K562 (cell line): ENCODE measurements at regions not wholly inside any gene's neighbourhood (a gene's known extent, or its start where the extent isn't known, plus 50 kb on each side); places are given as distances from the start of the nearest gene placed in this dataset.
A peak's percentile ranks its signal among the peaks of the same experiment; 100 is the strongest.

Experiments
- ATAC-seq: fragments of 200-7000 bp; cut with Tn5 transposase; 3 replicates; pipeline ENCODE4 v1.9.1; 2020; ENCODE audit warnings: moderate library complexity
- BruUV-seq: library from RNA; stranded (reverse); fragments of 400-500 nt; replicated peaks from 2 replicates; lab custom pipeline; 2021; lab: Mats Ljungman, UMichigan
- CTCF ChIA-PET: fragments of 300-600 bp; formaldehyde crosslinking; extraction: SDS; loops from one replicate; lab custom pipeline; 2021; ENCODE audit warnings: low intra/inter-chr PET ratio; lab: Yijun Ruan, JAX
- POLR2A ChIA-PET: fragments of 300-600, 350-650 bp; sonication (Branson Sonifier 250); formaldehyde crosslinking; extraction: SDS; loops from one replicate; lab custom pipeline; 2021; ENCODE audit warnings: antibody characterized with exemption, inconsistent platforms; lab: Yijun Ruan, JAX
- DNase-seq, 4 experiments: peaks; one replicate each; pipeline versions ENCODE4 v3.0.0 to v3.0.0-alpha.2; 2011 to 2018; ENCODE audit warnings: low spot score in 3 of 4, mixed read lengths in 3 of 4; ENCODE audit errors: extremely low read depth in 1 of 4
- FAIRE-seq: peaks from 2 replicates; lab custom pipeline; 2011; peaks lifted over from hg19 to GRCh38; lab: Jason Lieb, UNC
- H2AFZ ChIP-seq: 2 replicates; pipeline ENCODE4 v1.6.0; 2011; ENCODE audit warnings: low read depth, low read length, control low read depth, inconsistent platforms
- H3K27ac ChIP-seq: fragments of 200-600 bp; 3 replicates; pipeline ENCODE4 v1.8.0; 2011; ENCODE audit warnings: low read depth, mild to moderate bottlenecking, control low read depth, inconsistent platforms, low read length, moderate library complexity, mixed read lengths; ENCODE audit errors: extremely low read depth
- H3K27me3 ChIP-seq, 2 experiments: fragments of 300-600 bp in 1 of 2; 2 replicates in 1 of 2; 3 replicates in 1 of 2; pipeline versions ENCODE4 v1.6.0 to v1.8.0; 2011; ENCODE audit warnings: inconsistent platforms in 2 of 2, low read length in 2 of 2, mild to moderate bottlenecking in 1 of 2, mixed read lengths in 1 of 2, moderate library complexity in 1 of 2; ENCODE audit not compliant: control insufficient read depth in 2 of 2, insufficient read depth in 2 of 2
- H3K36me3 ChIP-seq: fragments of 300-600 bp; 3 replicates; pipeline ENCODE4 v1.8.0; 2011; ENCODE audit warnings: mild to moderate bottlenecking, low read length, inconsistent platforms; ENCODE audit not compliant: control insufficient read depth, insufficient read depth
- H3K4me1 ChIP-seq, 2 experiments: fragments of 200-600 bp in 1 of 2; replicated peaks in 1 of 2; 2 replicates in 1 of 2; 3 replicates in 1 of 2; pipeline versions ENCODE4 v1.5.1 to v1.8.0; 2011; ENCODE audit warnings: inconsistent platforms in 2 of 2, low read length in 2 of 2, mild to moderate bottlenecking in 1 of 2, mixed read lengths in 1 of 2, moderate library complexity in 1 of 2; ENCODE audit not compliant: control insufficient read depth in 2 of 2, insufficient read depth in 2 of 2
- H3K4me2 ChIP-seq: 2 replicates; pipeline ENCODE4 v1.6.1; 2011; ENCODE audit warnings: low read length, control low read depth, inconsistent platforms, mixed read lengths; ENCODE audit not compliant: insufficient read depth
- H3K4me3 ChIP-seq: fragments of 200-600 bp; sonication (generic), shearing (Covaris generic); 2 replicates; pipeline ENCODE4 v1.5.1; 2016; ENCODE audit warnings: control low read depth, inconsistent platforms
- H3K79me2 ChIP-seq: fragments of 200-600 bp; 3 replicates; pipeline ENCODE4 v1.8.0; 2011; ENCODE audit warnings: low read length, inconsistent platforms; ENCODE audit not compliant: control insufficient read depth, insufficient read depth
- H3K9ac ChIP-seq, 2 experiments: 2 replicates each; pipeline versions ENCODE4 v1.6.0 to v1.6.1; 2011; ENCODE audit warnings: low read depth in 2 of 2, low read length in 2 of 2, control low read depth in 1 of 2, inconsistent platforms in 1 of 2, mild to moderate bottlenecking in 1 of 2, mixed read lengths in 1 of 2; ENCODE audit not compliant: insufficient read depth in 1 of 2
- H3K9me1 ChIP-seq: one replicate; pipeline ENCODE4 v1.6.0; 2011; ENCODE audit warnings: inconsistent platforms, mild to moderate bottlenecking, low read length, moderate library complexity; ENCODE audit not compliant: control insufficient read depth, insufficient read depth
- H3K9me3 ChIP-seq: replicated peaks from 2 replicates; pipeline ENCODE4 v1.5.1; 2011; ENCODE audit warnings: low read depth, low read length, inconsistent platforms; ENCODE audit not compliant: control insufficient read depth, insufficient read depth
- H4K20me1 ChIP-seq: replicated peaks from 2 replicates; pipeline ENCODE4 v1.6.1; 2011; ENCODE audit warnings: low read length, inconsistent platforms, mixed read lengths; ENCODE audit not compliant: control insufficient read depth, insufficient read depth
- BACH1 ChIP-seq: fragments of 200-800 bp; sonication (Bioruptor generic); IDR thresholded peaks from 2 replicates; pipeline ENCODE4 v1.6.1; 2016; ENCODE audit warnings: missing genetic modification characterization, missing compliant biosample characterization
- HMG20A ChIP-seq: fragments of 450-650 bp; formaldehyde crosslinking; conservative IDR thresholded peaks from 2 replicates; pipeline ENCODE4 v1.4.0; 2020; ENCODE audit warnings: mild to moderate bottlenecking, mixed read lengths
- KDM5B ChIP-seq: fragments of 200-600 bp; sonication (generic); IDR thresholded peaks from 2 replicates; pipeline ENCODE4 v1.6.1; 2012; ENCODE audit warnings: low read depth, mild to moderate bottlenecking, moderate library complexity, low read length, control low read depth, inconsistent platforms; ENCODE audit not compliant: insufficient replicate concordance
- MED1 ChIP-seq: sonication (generic); formaldehyde crosslinking; IDR thresholded peaks from 2 replicates; pipeline ENCODE4 v1.8.1; 2023; ENCODE audit warnings: missing genetic modification reagents, borderline replicate concordance
- NELFE ChIP-seq: IDR thresholded peaks from 2 replicates; pipeline ENCODE4 v1.6.1; 2011; ENCODE audit warnings: mild to moderate bottlenecking; ENCODE audit not compliant: insufficient read depth, insufficient read length
- NR2C2 ChIP-seq, 2 experiments: fragments of 200-800 bp in 1 of 2; sonication (Bioruptor generic) in 1 of 2; sonication (generic) in 1 of 2; formaldehyde crosslinking in 1 of 2; IDR thresholded peaks; 2 replicates each; pipeline versions ENCODE4 v1.6.1 to v1.8.0; 2016 to 2022; ENCODE audit warnings: mild to moderate bottlenecking in 1 of 2, missing compliant biosample characterization in 1 of 2, missing genetic modification characterization in 1 of 2, missing genetic modification reagents in 1 of 2
- NRF1 ChIP-seq, 2 experiments: fragments of 450-650 bp; IDR thresholded peaks in 1 of 2; conservative IDR thresholded peaks in 1 of 2; 2 replicates each; pipeline ENCODE4 v1.6.1; 2014; ENCODE audit warnings: mild to moderate bottlenecking in 2 of 2
- PATZ1 ChIP-seq: fragments of 250-450 bp; sonication (Bioruptor Pico); IDR thresholded peaks from 2 replicates; pipeline ENCODE4 v1.5.0; 2020; ENCODE audit warnings: mild to moderate bottlenecking, borderline replicate concordance
- RAD51 ChIP-seq: fragments of 450-650 bp; IDR thresholded peaks from 2 replicates; pipeline ENCODE4 v1.7.1; 2016; ENCODE audit warnings: low read depth, mild to moderate bottlenecking, borderline replicate concordance
- TOE1 ChIP-seq, 2 experiments: fragments of 450-650 bp in 1 of 2; sonication (generic) in 1 of 2; formaldehyde crosslinking in 1 of 2; IDR thresholded peaks; 2 replicates each; pipeline versions ENCODE4 v1.7.1 to v1.8.0; 2016 to 2022; ENCODE audit warnings: borderline replicate concordance in 2 of 2, mild to moderate bottlenecking in 2 of 2, antibody characterized with exemption in 1 of 2, inconsistent platforms in 1 of 2, low read depth in 1 of 2, missing genetic modification reagents in 1 of 2, moderate library complexity in 1 of 2
- USF2 ChIP-seq: sonication (generic); formaldehyde crosslinking; IDR thresholded peaks from 2 replicates; pipeline ENCODE4 v1.5.0; 2020; ENCODE audit warnings: missing genetic modification reagents
- WGBS: fragments of 100-300 bp; shearing (Covaris generic); methylation state at CpG from one replicate; pipeline ENCODE4 v1.1.6; 2016; ENCODE audit warnings: low coverage, mixed read lengths; ENCODE audit not compliant: insufficient coverage; ENCODE audit errors: missing lambda C conversion rate; 5-methylcytosine and 5-hydroxymethylcytosine counted together
- in situ Hi-C: fragments of 300-500 bp; cut with MboI; formaldehyde crosslinking; loops from 4 replicates; pipeline ENCODE4 v1.15.0; 2018; ENCODE audit warnings: inconsistent platforms, mixed read lengths
- intact Hi-C: fragments of 100-400 bp; cut with micrococcal nuclease; formaldehyde crosslinking; loops from 2 replicates; pipeline ENCODE4 v1.14.2; 2022
- TF ChIP-seq, protein P1 (sequence below): fragments of 450-650 bp; formaldehyde crosslinking; IDR thresholded peaks from 2 replicates; pipeline ENCODE4 v1.4.0; 2020; ENCODE audit warnings: mild to moderate bottlenecking, mixed read lengths

- DNase-seq, result no peak
- H3K9ac ChIP-seq, result no peak overlapping the region
- ChIA-PET POLR2A (no interaction called here), CTCF (no interaction called here)
- H3K9me1 ChIP-seq, result no peaks in the 10 kb centered on the region
- in situ Hi-C loops (no loop called here), intact Hi-C loops (no loop called here)
- H4K20me1 ChIP-seq, result no peaks in the 10 kb centered on the region
- 4% methylated on average over 6 of the region's 7 CpGs for WGBS
- TF ChIP-seq RAD51 (peak; percentile 71), HMG20A (no peak), USF2 (CRISPR knock-in tag) (0 out of 2 replicates have a peak, but pooled peaks have one; percentile 22), MED1 (CRISPR knock-in tag) (no peak), NELFE (no peak), NRF1 (conservative IDR thresholded peaks at IDR 0.05 in 1 of 2, IDR thresholded peaks at IDR 0.05 in 1 of 2) (0 out of 4 replicates have a peak, but pooled peaks of 1 of the 2 experiments have one; percentile 10), PATZ1 (no peak), TOE1 (IDR thresholded peaks at IDR 0.05; ENCODE audit: borderline replicate concordance) (peak; percentile 83), TOE1 (CRISPR knock-in tag; IDR thresholded peaks at IDR 0.05; ENCODE audit: borderline replicate concordance, low read depth) (no peak), KDM5B (no peak), NR2C2 (CRISPR knock-in tag; IDR thresholded peaks at IDR 0.05) (no peak), NR2C2 (tag; IDR thresholded peaks at IDR 0.05) (no peak), BACH1 (tag) (no peak)
- TF ChIP-seq, protein P1, sequence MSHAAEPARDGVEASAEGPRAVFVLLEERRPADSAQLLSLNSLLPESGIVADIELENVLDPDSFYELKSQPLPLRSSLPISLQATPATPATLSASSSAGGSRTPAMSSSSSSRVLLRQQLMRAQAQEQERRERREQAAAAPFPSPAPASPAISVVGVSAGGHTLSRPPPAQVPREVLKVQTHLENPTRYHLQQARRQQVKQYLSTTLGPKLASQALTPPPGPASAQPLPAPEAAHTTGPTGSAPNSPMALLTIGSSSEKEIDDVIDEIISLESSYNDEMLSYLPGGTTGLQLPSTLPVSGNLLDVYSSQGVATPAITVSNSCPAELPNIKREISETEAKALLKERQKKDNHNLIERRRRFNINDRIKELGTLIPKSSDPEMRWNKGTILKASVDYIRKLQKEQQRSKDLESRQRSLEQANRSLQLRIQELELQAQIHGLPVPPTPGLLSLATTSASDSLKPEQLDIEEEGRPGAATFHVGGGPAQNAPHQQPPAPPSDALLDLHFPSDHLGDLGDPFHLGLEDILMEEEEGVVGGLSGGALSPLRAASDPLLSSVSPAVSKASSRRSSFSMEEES (CRISPR knock-in tag), result peak; percentile 87
- no peaks in the 10 kb centered on the region for H3K9me3 ChIP-seq
- no peaks in the 10 kb centered on the region for H3K36me3 ChIP-seq
- BruUV-seq, result no TSS peak
- no peak overlapping the region; the same call in 1 of the 2 replicates for H2AFZ ChIP-seq
- no peaks in the 10 kb centered on the region for H3K4me1 ChIP-seq
- no peaks in the 10 kb centered on the region for H3K79me2 ChIP-seq
- no peak overlapping the region for H3K4me3 ChIP-seq
- no peak overlapping the region for H3K4me2 ChIP-seq
- peaks cover 0 to 11% of the 10 kb centered on the region in 2 experiments; a peak in 2 of 5 replicates for H3K27me3 ChIP-seq
- no peak overlapping the region for H3K27ac ChIP-seq
- no peak for FAIRE-seq
- no peak for ATAC-seq
Observed at GRCh38 chr16:31636433-31636832, 108.7 kb downstream of the AHSP start.
